ENCODE measurements at regions not wholly inside any gene's neighbourhood (a gene's known extent, or its start where the extent isn't known, plus 50 kb on each side); places are given as distances from the start of the nearest gene placed in this dataset.

DNA sequence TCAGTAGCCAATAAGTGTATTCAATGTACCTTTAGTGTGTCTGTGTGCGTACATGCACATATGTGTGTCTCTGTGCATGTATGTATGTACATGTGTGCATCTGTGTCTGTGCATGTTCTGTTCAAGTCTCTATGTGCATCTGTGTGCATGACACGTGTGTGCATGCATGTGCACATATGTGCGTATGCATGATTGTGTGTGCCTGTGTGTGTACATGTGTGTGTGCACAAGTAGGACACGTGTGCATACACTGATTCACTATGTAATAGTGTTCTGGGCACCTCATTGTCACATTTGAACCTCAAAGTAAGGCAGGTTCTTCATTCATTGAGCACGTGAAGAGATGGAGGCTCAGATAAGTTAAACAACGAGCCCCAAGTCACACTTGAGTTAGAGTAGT, 142.6 kb upstream of the COPS8 start:
- Histone ChIP-seq H3K9me2 (replicated peaks; ENCODE audit: insufficient read depth, low read length) (no peaks in the 10 kb centered on the region), H3F3A (ENCODE audit: insufficient read depth, low read length) (no peaks in the 10 kb centered on the region), H3K79me2 (ENCODE audit: low read length) (no peaks in the 10 kb centered on the region), H3K9ac (ENCODE audit: low read length) (no peak overlapping the region), H3K9me3 (replicated peaks; ENCODE audit: insufficient read depth, low read length) (no peaks in the 10 kb centered on the region), H3K4me1 (ENCODE audit: low read length) (no peaks in the 10 kb centered on the region), H4K20me1 (ENCODE audit: insufficient read depth, low read length) (no peaks in the 10 kb centered on the region), H3K27ac (ENCODE audit: low read length) (no peak overlapping the region), H2AFZ (ENCODE audit: low read length) (no peak overlapping the region), H3K36me3 (replicated peaks; ENCODE audit: insufficient read depth, low read length) (no peaks in the 10 kb centered on the region), H3K4me2 (ENCODE audit: low read depth, low read length) (no peak overlapping the region), H3K27me3 (replicated peaks; ENCODE audit: insufficient read depth, low read length) (no peaks in the 10 kb centered on the region), H3K4me3 (ENCODE audit: low read length) (no peak overlapping the region)
- DNase-seq = no peak
- TF ChIP-seq EZH2 (optimal IDR thresholded peaks at IDR 0.05; ENCODE audit: low read depth, low read length) (no peak), EZH2phosphoT487 (IDR thresholded peaks at IDR 0.05; ENCODE audit: low read length) (no peak)
- TF ChIP-seq, protein P1, sequence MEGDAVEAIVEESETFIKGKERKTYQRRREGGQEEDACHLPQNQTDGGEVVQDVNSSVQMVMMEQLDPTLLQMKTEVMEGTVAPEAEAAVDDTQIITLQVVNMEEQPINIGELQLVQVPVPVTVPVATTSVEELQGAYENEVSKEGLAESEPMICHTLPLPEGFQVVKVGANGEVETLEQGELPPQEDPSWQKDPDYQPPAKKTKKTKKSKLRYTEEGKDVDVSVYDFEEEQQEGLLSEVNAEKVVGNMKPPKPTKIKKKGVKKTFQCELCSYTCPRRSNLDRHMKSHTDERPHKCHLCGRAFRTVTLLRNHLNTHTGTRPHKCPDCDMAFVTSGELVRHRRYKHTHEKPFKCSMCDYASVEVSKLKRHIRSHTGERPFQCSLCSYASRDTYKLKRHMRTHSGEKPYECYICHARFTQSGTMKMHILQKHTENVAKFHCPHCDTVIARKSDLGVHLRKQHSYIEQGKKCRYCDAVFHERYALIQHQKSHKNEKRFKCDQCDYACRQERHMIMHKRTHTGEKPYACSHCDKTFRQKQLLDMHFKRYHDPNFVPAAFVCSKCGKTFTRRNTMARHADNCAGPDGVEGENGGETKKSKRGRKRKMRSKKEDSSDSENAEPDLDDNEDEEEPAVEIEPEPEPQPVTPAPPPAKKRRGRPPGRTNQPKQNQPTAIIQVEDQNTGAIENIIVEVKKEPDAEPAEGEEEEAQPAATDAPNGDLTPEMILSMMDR (IDR thresholded peaks at IDR 0.05; ENCODE audit: low read length) = no peak

DNA sequence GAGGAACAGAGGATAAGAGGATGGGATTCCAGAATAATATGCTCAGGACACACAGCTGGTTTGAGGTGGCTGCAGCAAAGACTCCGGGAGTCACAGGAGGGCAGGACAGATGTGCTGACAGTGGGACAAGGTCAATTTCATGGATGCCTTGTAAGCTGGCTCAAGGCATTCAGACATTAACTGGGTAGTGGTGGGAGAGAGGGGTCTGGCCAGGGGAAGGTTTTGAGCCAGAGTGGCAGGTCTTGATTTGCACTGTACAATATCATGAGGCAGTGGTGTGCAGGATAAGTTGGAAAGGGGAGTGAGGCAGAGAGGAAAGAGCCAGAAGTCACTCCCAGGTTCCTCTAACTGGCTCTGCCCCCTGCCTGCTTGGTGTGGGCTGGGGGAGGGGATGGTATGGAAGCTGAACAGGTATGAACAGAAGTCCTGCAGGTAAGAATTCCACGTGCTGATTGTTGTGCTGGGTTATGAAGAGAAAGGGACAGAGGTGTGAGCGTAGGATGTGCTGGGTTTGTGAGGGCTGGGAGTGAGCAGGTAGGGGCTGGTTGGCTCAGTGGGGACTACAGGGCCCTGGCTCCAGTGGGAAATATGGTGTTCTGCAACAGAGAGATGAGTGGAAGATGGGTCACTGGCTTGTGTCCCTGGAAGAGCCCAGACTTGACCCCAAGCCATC, 141.7 kb upstream of the COPS8 start:
- Histone ChIP-seq H3K4me1 (ENCODE audit: low read length) (no peaks in the 10 kb centered on the region), H3K27me3 (replicated peaks; ENCODE audit: insufficient read depth, low read length) (no peaks in the 10 kb centered on the region), H2AFZ (ENCODE audit: low read length) (no peak overlapping the region), H3F3A (ENCODE audit: insufficient read depth, low read length) (no peaks in the 10 kb centered on the region), H3K27ac (ENCODE audit: low read length) (no peak overlapping the region), H4K20me1 (ENCODE audit: insufficient read depth, low read length) (no peaks in the 10 kb centered on the region), H3K9ac (ENCODE audit: low read length) (no peak overlapping the region), H3K36me3 (replicated peaks; ENCODE audit: insufficient read depth, low read length) (no peaks in the 10 kb centered on the region), H3K4me2 (ENCODE audit: low read depth, low read length) (no peak overlapping the region), H3K79me2 (ENCODE audit: low read length) (no peaks in the 10 kb centered on the region), H3K9me3 (replicated peaks; ENCODE audit: insufficient read depth, low read length) (no peaks in the 10 kb centered on the region), H3K9me2 (replicated peaks; ENCODE audit: insufficient read depth, low read length) (no peaks in the 10 kb centered on the region), H3K4me3 (ENCODE audit: low read length) (no peak overlapping the region)
- no peak for DNase-seq
- TF ChIP-seq, protein P1 (IDR thresholded peaks at IDR 0.05; ENCODE audit: low read length) = no peak
- TF ChIP-seq EZH2phosphoT487 (IDR thresholded peaks at IDR 0.05; ENCODE audit: low read length) (no peak), EZH2 (optimal IDR thresholded peaks at IDR 0.05; ENCODE audit: low read depth, low read length) (no peak)

DNA sequence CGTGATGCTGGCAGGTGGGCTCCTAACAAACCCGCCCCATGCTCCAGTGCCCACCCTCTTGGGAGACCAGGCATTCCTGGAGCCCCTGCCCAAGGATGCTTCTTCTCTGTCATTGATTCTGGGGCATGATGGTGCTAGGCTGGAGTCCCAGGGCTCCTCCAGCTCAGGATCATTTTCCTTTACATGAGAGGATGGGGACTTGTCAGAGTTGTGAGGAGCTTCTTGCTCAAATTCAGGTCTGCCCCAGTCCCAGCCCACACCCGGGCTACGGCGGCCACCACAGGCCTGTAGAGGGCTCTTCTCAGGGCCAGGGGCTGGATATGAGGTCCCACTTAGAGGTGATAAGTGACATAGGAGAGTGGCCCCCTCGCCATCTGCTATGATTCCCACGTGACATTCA, 141.1 kb upstream of the COPS8 start:
- DNase-seq = no peak
- TF ChIP-seq EZH2phosphoT487 (IDR thresholded peaks at IDR 0.05; ENCODE audit: low read length) = no peak
- TF ChIP-seq EZH2 (optimal IDR thresholded peaks at IDR 0.05; ENCODE audit: low read depth, low read length) = no peak
- TF ChIP-seq, protein P1 (IDR thresholded peaks at IDR 0.05; ENCODE audit: low read length) = no peak
- H2AFZ ChIP-seq (ENCODE audit: low read length) = no peak overlapping the region
- no peaks in the 10 kb centered on the region for H3K9me2 ChIP-seq (replicated peaks; ENCODE audit: insufficient read depth, low read length)
- H3K4me2 ChIP-seq (ENCODE audit: low read depth, low read length) = no peak overlapping the region
- H3F3A ChIP-seq (ENCODE audit: insufficient read depth, low read length) = no peaks in the 10 kb centered on the region
- no peaks in the 10 kb centered on the region for H3K9me3 ChIP-seq (replicated peaks; ENCODE audit: insufficient read depth, low read length)
- H4K20me1 ChIP-seq (ENCODE audit: insufficient read depth, low read length) = no peaks in the 10 kb centered on the region
- no peaks in the 10 kb centered on the region for H3K27me3 ChIP-seq (replicated peaks; ENCODE audit: insufficient read depth, low read length)
- H3K4me3 ChIP-seq (ENCODE audit: low read length) = no peak overlapping the region
- H3K4me1 ChIP-seq (ENCODE audit: low read length) = no peaks in the 10 kb centered on the region
- H3K79me2 ChIP-seq (ENCODE audit: low read length) = no peaks in the 10 kb centered on the region
- H3K9ac ChIP-seq (ENCODE audit: low read length) = no peak overlapping the region
- no peak overlapping the region for H3K27ac ChIP-seq (ENCODE audit: low read length)
- no peaks in the 10 kb centered on the region for H3K36me3 ChIP-seq (replicated peaks; ENCODE audit: insufficient read depth, low read length)
